GM23248 (cell line): ENCODE measurements at regions not wholly inside any gene's neighbourhood (a gene's known extent, or its start where the extent isn't known, plus 50 kb on each side); places are given as distances from the start of the nearest gene placed in this dataset.
"Not testable (repeated sequence)": the region's sequence is repeated elsewhere in the genome, so short reads cannot be mapped to it uniquely, and the experiment has no call there.

Experiments used
- EZH2 ChIP-seq: fragments of 200-600 bp; sonication (generic); IDR thresholded peaks from 2 replicates; pipeline ENCODE4 v1.6.1; 2018; ENCODE audit warnings: antibody characterized with exemption, mild to moderate bottlenecking; ENCODE audit not compliant: insufficient read depth, poor library complexity, severe bottlenecking
- EZH2phosphoT487 ChIP-seq: fragments of 200-600 bp; sonication (generic); IDR thresholded peaks from 2 replicates; pipeline ENCODE4 v1.6.1; 2018; ENCODE audit warnings: antibody characterized with exemption, moderate library complexity, mild to moderate bottlenecking, low read depth; ENCODE audit not compliant: insufficient read depth

DNA sequence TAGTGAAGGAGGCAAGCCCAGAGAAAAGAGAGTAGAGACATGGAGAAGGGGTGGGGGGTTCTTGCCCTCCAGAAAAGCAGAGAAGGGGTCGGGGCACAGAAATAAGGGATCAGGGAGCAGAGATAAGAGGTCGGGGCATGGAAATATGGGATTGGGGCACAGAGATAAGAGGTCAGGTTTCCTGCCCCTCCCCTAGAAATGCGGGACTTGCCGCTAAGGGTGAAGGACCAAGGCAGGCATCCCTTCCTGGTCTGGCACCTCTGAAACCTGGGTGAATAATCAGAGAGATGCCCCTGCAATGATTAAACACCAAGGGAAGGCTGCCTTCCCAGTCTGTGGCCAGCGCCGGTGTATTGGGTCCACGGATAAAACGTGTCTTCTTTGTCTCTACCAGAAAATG, 584.5 kb upstream of the MDGA2 start:
- not testable (repeated sequence) for TF ChIP-seq EZH2, EZH2phosphoT487
